B cell (primary cell): ENCODE measurements at regions not wholly inside any gene's neighbourhood (a gene's known extent, or its start where the extent isn't known, plus 50 kb on each side); places are given as distances from the start of the nearest gene placed in this dataset.

Experiments
- ATAC-seq: fragments of 200-7000 bp; cut with Tn5 transposase; one replicate; pipeline ENCODE4 v1.10.0; 2021; ENCODE audit warnings: low read depth, mild to moderate bottlenecking, moderate number of reproducible peaks, moderate library complexity
- CTCF ChIA-PET: fragments of 350-600 bp; sonication (Branson Sonifier 250); formaldehyde crosslinking; loops from one replicate; lab custom pipeline; 2021; ENCODE audit warnings: antibody characterized with exemption, inconsistent platforms; lab: Charles Lee
- POLR2A ChIA-PET: fragments of 350-600 bp; sonication (Branson Sonifier 250); formaldehyde crosslinking; loops from one replicate; lab custom pipeline; 2021; ENCODE audit warnings: antibody characterized with exemption; lab: Charles Lee
- DNase-seq: peaks from one replicate; pipeline ENCODE4 v3.0.0; 2013
- H2AFZ ChIP-seq: 2 replicates; pipeline ENCODE4 v1.6.1; 2012; ENCODE audit warnings: mild to moderate bottlenecking, low read depth, low read length; ENCODE audit not compliant: insufficient read depth, poor library complexity, severe bottlenecking
- H3K27ac ChIP-seq, 2 donors: 1 replicate in 1 of 2; 2 replicates in 1 of 2; pipeline ENCODE4 v1.5.1; 2012 to 2013; ENCODE audit warnings: low read length in 2 of 2, mild to moderate bottlenecking in 2 of 2, moderate library complexity in 1 of 2
- H3K27me3 ChIP-seq, 4 experiments: fragments of 200-600 bp in 1 of 4; sonication (generic) in 1 of 4; replicated peaks in 1 of 4; 1 replicate in 2 of 4; 2 replicates in 2 of 4; pipeline versions ENCODE4 v1.6.1 to v1.7.0; 2013 to 2016; ENCODE audit warnings: low read length in 3 of 4, mild to moderate bottlenecking in 2 of 4, mixed read lengths in 1 of 4, moderate library complexity in 1 of 4; ENCODE audit not compliant: insufficient read depth in 4 of 4, control insufficient read depth in 3 of 4; ENCODE audit errors: control extremely low read depth in 1 of 4
- H3K36me3 ChIP-seq, 2 experiments: replicated peaks in 1 of 2; 1 replicate in 1 of 2; 2 replicates in 1 of 2; pipeline versions ENCODE4 v1.6.1 to v1.7.1; 2013; ENCODE audit warnings: low read length in 1 of 2; ENCODE audit not compliant: insufficient read depth in 2 of 2, control insufficient read depth in 1 of 2; ENCODE audit errors: control extremely low read depth in 1 of 2, extremely low read depth in 1 of 2
- H3K4me1 ChIP-seq, 2 donors: fragments of 200-600 bp in 1 of 2; sonication (generic) in 1 of 2; 1 replicate in 1 of 2; 2 replicates in 1 of 2; pipeline versions ENCODE4 v1.5.1 to v1.6.1; 2013 to 2017; ENCODE audit warnings: low read length in 2 of 2; ENCODE audit not compliant: control insufficient read depth in 2 of 2, insufficient read depth in 2 of 2
- H3K4me2 ChIP-seq: replicated peaks from 2 replicates; pipeline ENCODE3; 2012; ENCODE audit warnings: mild to moderate bottlenecking, low read depth, low read length; ENCODE audit not compliant: poor library complexity, severe bottlenecking
- H3K4me3 ChIP-seq, 5 experiments: fragments of 200-600 bp in 1 of 5; sonication (generic) in 1 of 5; 1 replicate in 3 of 5; 2 replicates in 2 of 5; pipeline versions ENCODE4 v1.5.1 to v1.7.0; 2011 to 2016; ENCODE audit warnings: low read length in 4 of 5, mild to moderate bottlenecking in 4 of 5, low read depth in 2 of 5, control low read depth in 1 of 5, moderate library complexity in 1 of 5; ENCODE audit not compliant: insufficient read depth in 1 of 5; ENCODE audit errors: control extremely low read depth in 1 of 5, extremely low read depth in 1 of 5
- H3K79me2 ChIP-seq: fragments of 200-600 bp; sonication (generic); one replicate; pipeline ENCODE4 v1.6.0; 2016; ENCODE audit warnings: low read length; ENCODE audit not compliant: control insufficient read depth, insufficient read depth
- H3K9ac ChIP-seq: fragments of 200-600 bp; sonication (generic); 2 replicates; pipeline ENCODE4 v1.6.1; 2017; ENCODE audit warnings: mild to moderate bottlenecking, low read length, moderate library complexity
- H3K9me3 ChIP-seq, 3 donors: one replicate each; pipeline versions ENCODE4 v1.6.1 to v1.7.1; 2013; ENCODE audit warnings: low read length in 2 of 3; ENCODE audit not compliant: control insufficient read depth in 2 of 3, insufficient read depth in 1 of 3; ENCODE audit errors: control extremely low read depth in 1 of 3
- H4K20me1 ChIP-seq: 2 replicates; pipeline ENCODE4 v1.6.0; 2012; ENCODE audit warnings: mild to moderate bottlenecking, low read length; ENCODE audit not compliant: insufficient read depth, control insufficient read depth, poor library complexity, severe bottlenecking
- H3K27ac Mint-ChIP-seq: one replicate; pipeline ENCODE4 v1.8.0; 2021; ENCODE audit warnings: mixed read lengths
- H3K27me3 Mint-ChIP-seq: one replicate; pipeline ENCODE4 v1.8.0; 2021; ENCODE audit warnings: mixed read lengths
- H3K4me1 Mint-ChIP-seq: one replicate; pipeline ENCODE4 v1.8.0; 2021; ENCODE audit warnings: mixed read lengths
- H3K4me3 Mint-ChIP-seq: one replicate; pipeline ENCODE4 v1.8.0; 2021; ENCODE audit warnings: mixed read lengths
- H3K9me3 Mint-ChIP-seq: one replicate; pipeline ENCODE4 v1.8.0; 2022; ENCODE audit warnings: mixed read lengths; ENCODE audit not compliant: insufficient read depth
- EZH2 ChIP-seq: IDR thresholded peaks from 2 replicates; pipeline ENCODE4 v1.6.1; 2012; ENCODE audit warnings: borderline replicate concordance, low read depth, mild to moderate bottlenecking, moderate library complexity, low read length; ENCODE audit not compliant: insufficient read depth, poor library complexity, severe bottlenecking
- WGBS: methylation state at CpG from one replicate; pipeline ENCODE4 v1.1.5; 2013; ENCODE audit warnings: missing lambda C conversion rate; ENCODE audit not compliant: insufficient coverage; 5-methylcytosine and 5-hydroxymethylcytosine counted together
- intact Hi-C: fragments of 100-400 bp; cut with micrococcal nuclease; formaldehyde crosslinking; loops from one replicate; pipeline ENCODE4 v1.10.0; 2022
- TF ChIP-seq, protein P1 (sequence below): fragments of 200-600 bp; IDR thresholded peaks from one replicate; pipeline ENCODE4 v1.8.0; 2022; ENCODE audit warnings: antibody characterized with exemption, mild to moderate bottlenecking

DNA sequence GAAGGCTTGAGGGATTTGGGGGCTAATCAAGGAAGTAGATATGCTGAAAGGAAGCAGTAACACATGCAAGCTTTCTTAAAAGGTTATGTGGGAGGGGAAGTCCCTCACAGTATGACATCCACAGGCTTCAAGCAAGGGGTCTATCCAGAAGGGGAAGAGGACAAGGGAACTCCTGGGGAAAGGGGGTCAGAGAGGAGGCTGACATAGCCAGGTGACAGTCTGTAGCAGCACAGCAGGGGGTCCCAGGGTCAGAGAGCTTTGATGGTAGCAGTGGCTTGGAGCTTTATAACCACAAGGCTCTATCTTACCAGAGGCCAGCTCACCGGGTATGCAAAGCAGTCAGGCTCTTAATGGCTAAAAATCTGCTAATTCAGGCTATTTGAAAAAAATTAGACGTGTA lies 150.6 kb upstream of the NSMCE3 start:
- H3K4me1 Mint-ChIP-seq: no peaks in the 10 kb centered on the region
- POLR2A ChIA-PET: no interaction called here

DNA sequence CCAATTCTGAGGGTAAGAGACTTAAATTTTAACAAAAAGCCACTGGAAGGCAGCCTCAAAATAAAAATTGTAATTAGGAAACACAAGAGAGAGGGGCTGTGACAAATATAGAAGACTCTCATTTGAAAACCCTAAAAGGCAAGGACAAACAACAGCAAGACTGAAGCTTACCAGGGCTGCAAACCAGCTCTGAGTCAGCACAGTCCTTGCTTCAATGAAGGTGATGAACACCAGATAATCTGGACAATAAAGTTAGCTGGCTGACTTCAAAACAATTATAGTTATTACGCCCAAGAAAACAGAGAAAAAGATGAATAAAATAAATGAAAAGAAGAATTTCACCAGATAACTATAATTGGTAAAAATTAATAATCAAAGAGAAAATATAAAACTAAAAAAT lies 149.3 kb upstream of the NSMCE3 start:
- H2AFZ ChIP-seq: no peak overlapping the region
- Mint-ChIP-seq H3K4me3 (no peak overlapping the region), H3K27ac (no peak overlapping the region), H3K4me1 (no peaks in the 10 kb centered on the region), H3K27me3 (no peaks in the 10 kb centered on the region), H3K9me3 (no peaks in the 10 kb centered on the region)
- ATAC-seq (no peak), DNase-seq (no peak)
- H3K4me2 ChIP-seq: no peak overlapping the region
- no CpG with 5 or more reads among the region's 1 CpG for WGBS
- H3K36me3 ChIP-seq: no peaks in the 10 kb centered on the region
- H4K20me1 ChIP-seq: no peaks in the 10 kb centered on the region
- H3K27ac ChIP-seq: no peak overlapping the region
- H3K4me3 ChIP-seq: no peak overlapping the region
- H3K27me3 ChIP-seq: no peaks in the 10 kb centered on the region
- intact Hi-C loops: no loop called here
- ChIA-PET POLR2A (no interaction called here), CTCF (no interaction called here)
- H3K9me3 ChIP-seq: peaks cover 0 to 2% (median 0%) of the 10 kb centered on the region in 3 donors
- no peaks in the 10 kb centered on the region for H3K4me1 ChIP-seq
- TF ChIP-seq, protein P1, sequence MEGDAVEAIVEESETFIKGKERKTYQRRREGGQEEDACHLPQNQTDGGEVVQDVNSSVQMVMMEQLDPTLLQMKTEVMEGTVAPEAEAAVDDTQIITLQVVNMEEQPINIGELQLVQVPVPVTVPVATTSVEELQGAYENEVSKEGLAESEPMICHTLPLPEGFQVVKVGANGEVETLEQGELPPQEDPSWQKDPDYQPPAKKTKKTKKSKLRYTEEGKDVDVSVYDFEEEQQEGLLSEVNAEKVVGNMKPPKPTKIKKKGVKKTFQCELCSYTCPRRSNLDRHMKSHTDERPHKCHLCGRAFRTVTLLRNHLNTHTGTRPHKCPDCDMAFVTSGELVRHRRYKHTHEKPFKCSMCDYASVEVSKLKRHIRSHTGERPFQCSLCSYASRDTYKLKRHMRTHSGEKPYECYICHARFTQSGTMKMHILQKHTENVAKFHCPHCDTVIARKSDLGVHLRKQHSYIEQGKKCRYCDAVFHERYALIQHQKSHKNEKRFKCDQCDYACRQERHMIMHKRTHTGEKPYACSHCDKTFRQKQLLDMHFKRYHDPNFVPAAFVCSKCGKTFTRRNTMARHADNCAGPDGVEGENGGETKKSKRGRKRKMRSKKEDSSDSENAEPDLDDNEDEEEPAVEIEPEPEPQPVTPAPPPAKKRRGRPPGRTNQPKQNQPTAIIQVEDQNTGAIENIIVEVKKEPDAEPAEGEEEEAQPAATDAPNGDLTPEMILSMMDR: no peak
- TF ChIP-seq EZH2: no peak
- H3K79me2 ChIP-seq: no peaks in the 10 kb centered on the region
- H3K9ac ChIP-seq: no peak overlapping the region

More for the DNA sequence above, 150.6 kb upstream of the NSMCE3 start:
- H3K79me2 ChIP-seq: no peaks in the 10 kb centered on the region
- TF ChIP-seq, protein P1: no peak
- TF ChIP-seq EZH2: no peak
- no peak overlapping the region for H3K4me3 Mint-ChIP-seq
- no peak overlapping the region for H3K9ac ChIP-seq
- H3K4me2 ChIP-seq: no peak overlapping the region
- H3K27ac ChIP-seq: no peak overlapping the region
- H3K27me3 ChIP-seq: no peaks in the 10 kb centered on the region
- CTCF ChIA-PET: no interaction called here
- H3K4me1 ChIP-seq: no peaks in the 10 kb centered on the region
- peaks cover 0 to 8% (median 0%) of the 10 kb centered on the region in 3 donors for H3K9me3 ChIP-seq
- H2AFZ ChIP-seq: no peak overlapping the region
- no peaks in the 10 kb centered on the region for H3K36me3 ChIP-seq
- WGBS: 59% methylated on average over 2 of the region's 2 CpGs
- ATAC-seq: no peak
- DNase-seq: no peak
- no peaks in the 10 kb centered on the region for H4K20me1 ChIP-seq
- intact Hi-C loops: no loop called here
- H3K9me3 Mint-ChIP-seq: peaks cover 7% of the 10 kb centered on the region
- H3K27ac Mint-ChIP-seq: no peak overlapping the region
- no peak overlapping the region for H3K4me3 ChIP-seq
- H3K27me3 Mint-ChIP-seq: no peaks in the 10 kb centered on the region
